ENCODE measurements at regions not wholly inside any gene's neighbourhood (a gene's known extent, or its start where the extent isn't known, plus 50 kb on each side); places are given as distances from the start of the nearest gene placed in this dataset.

DNA sequence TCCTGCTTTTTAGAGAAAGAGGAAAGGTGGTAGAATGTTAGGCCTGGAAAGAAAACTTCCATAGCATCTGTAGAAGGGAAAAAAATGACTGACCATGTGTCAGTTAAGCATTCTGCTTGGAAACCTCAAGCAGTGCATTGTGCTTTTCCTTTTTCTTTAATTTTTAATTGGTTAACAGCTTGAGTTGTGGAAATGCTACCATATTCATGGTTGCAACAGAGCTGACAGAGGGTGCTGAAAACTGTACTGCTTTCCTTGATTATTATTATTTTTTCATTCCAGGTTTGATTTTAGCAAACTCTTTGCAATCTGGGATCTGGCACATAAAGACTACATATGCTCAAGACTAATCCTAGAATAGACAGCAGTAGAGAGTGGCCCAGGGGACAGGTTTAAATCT is 404.5 kb downstream of the EPHA4 start:
- TF ChIP-seq CTCF (IDR thresholded peaks at IDR 0.05 in 8 of 11, conservative IDR thresholded peaks at IDR 0.05 in 3 of 11) = no peak
- no peak for TF ChIP-seq POLR2AphosphoS5 (IDR thresholded peaks at IDR 0.05)
- TF ChIP-seq POLR2A (IDR thresholded peaks at IDR 0.05) = no peak
